Neural cell (in vitro differentiated cells): ENCODE measurements at regions not wholly inside any gene's neighbourhood (a gene's known extent, or its start where the extent isn't known, plus 50 kb on each side); places are given as distances from the start of the nearest gene placed in this dataset.

Source experiments
- CTCF ChIP-seq: fragments of 450-650 bp; IDR thresholded peaks from 2 replicates; pipeline ENCODE4 v1.5.1; 2014; ENCODE audit warnings: antibody characterized with exemption, mild to moderate bottlenecking, moderate library complexity; ENCODE audit not compliant: poor library complexity, severe bottlenecking
- EP300 ChIP-seq: fragments of 450-650 bp; conservative IDR thresholded peaks from 2 replicates; pipeline ENCODE4 v1.6.1; 2014; ENCODE audit warnings: antibody characterized with exemption, mild to moderate bottlenecking, moderate library complexity; ENCODE audit not compliant: poor library complexity, severe bottlenecking
- EZH2 ChIP-seq: fragments of 200-600, 300-800 bp; shearing (Covaris generic), sonication (generic); IDR thresholded peaks from 2 replicates; pipeline ENCODE4 v1.6.1; 2014; ENCODE audit warnings: antibody characterized with exemption, low read length, borderline replicate concordance, mild to moderate bottlenecking; ENCODE audit not compliant: insufficient read depth, poor library complexity, severe bottlenecking
- MXI1 ChIP-seq: fragments of 450-650 bp; conservative IDR thresholded peaks from 2 replicates; pipeline ENCODE4 v1.6.1; 2014; ENCODE audit warnings: antibody characterized with exemption, mild to moderate bottlenecking; ENCODE audit not compliant: poor library complexity, severe bottlenecking
- POLR2AphosphoS5 ChIP-seq: IDR thresholded peaks from 2 replicates; pipeline ENCODE4 v1.6.1; 2012
- RAD21 ChIP-seq: fragments of 450-650 bp; conservative IDR thresholded peaks from 2 replicates; pipeline ENCODE4 v1.6.1; 2014; ENCODE audit warnings: antibody characterized with exemption, mild to moderate bottlenecking, moderate library complexity

- TF ChIP-seq CTCF (no peak), MXI1 (no peak), POLR2AphosphoS5 (no peak), RAD21 (no peak), EZH2 (no peak), EP300 (no peak)
Measured at GRCh38 chr18:24536834-24537233, 76.4 kb downstream of the HRH4 start.
